Kidney tubule cell (primary cell): ENCODE measurements at regions not wholly inside any gene's neighbourhood (a gene's known extent, or its start where the extent isn't known, plus 50 kb on each side); places are given as distances from the start of the nearest gene placed in this dataset.

Experiments
- DNase-seq: peaks from one replicate; pipeline ENCODE4 v3.0.0-alpha.2; 2018; ENCODE audit warnings: low spot score

DNA sequence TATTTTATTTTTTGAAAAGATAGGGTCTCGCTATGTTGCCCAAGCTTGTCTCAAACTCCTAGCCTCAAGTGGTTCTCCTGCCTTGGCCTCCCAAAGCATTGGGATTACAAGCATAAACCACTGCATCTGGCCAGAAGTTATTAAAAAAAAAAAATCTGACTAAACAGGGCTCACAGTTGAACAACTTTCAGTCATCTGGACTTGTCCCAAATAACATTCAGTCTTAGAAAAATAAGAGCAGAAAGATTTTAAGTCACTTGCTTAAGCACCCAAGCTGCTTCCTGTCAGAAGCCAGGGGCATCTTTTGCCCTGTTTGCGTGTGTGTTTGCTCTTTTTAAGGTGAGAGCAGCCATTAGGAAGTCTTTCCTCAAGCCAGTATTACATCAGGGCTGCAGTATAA is 286.8 kb downstream of the LMO4 start:
- no peak for DNase-seq

DNA sequence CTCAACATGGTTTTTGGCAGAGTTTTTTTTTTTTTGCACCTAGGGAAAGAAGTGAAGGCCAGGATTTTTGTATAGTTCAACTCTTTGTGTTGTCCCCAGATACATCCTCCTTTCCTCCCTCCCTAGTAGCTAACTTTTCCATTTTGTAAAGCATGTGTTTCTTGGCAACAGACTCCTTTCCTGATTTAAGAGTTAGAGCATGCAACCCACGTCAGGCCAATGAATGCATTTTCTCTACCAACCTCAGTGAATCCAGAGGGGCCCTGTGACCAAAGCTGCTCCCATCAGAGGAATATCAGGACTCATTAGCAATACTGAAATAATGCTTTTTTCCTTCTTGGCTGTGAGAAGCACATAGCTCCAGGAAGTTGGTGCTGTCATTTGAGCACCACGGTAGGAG is 287.2 kb downstream of the LMO4 start:
- DNase-seq: no peak

DNA sequence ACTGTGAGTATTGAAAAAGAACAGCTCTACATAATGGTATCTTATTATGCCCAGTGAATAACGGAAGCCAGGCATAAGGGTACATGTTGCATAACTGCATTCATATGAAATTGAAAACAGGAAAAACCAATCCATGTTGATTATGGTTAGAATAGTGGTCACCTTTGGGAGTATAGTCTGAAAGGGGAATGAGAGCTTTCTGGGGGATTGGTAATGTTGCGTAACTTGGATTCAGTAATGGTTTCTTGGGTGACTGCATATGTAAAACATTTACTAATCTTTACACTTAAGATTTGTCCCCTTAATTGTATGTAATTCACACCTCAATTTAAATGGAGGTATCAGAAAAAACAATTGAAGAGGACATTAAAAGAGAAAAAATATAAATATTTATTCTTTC is 292.1 kb downstream of the LMO4 start:
- no peak for DNase-seq

DNA sequence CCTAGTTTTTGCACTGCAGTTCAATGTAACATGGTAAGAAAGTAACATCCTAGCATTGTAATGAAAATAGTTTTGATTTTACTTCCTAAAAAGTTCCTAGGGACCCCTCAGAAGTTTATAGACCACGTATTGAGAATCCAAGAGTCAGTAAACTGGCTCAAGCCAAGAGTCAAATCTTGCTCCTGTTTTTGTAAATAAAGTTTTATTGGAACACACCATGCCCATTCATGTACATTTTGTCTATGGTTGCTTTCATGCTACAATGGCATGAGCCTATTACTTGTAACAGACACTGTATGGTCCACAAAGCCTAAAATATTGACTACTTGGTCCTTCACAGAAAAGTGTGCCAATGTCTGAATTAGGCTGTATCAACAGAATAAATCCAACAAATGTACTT is 301.0 kb downstream of the LMO4 start:
- DNase-seq: no peak

DNA sequence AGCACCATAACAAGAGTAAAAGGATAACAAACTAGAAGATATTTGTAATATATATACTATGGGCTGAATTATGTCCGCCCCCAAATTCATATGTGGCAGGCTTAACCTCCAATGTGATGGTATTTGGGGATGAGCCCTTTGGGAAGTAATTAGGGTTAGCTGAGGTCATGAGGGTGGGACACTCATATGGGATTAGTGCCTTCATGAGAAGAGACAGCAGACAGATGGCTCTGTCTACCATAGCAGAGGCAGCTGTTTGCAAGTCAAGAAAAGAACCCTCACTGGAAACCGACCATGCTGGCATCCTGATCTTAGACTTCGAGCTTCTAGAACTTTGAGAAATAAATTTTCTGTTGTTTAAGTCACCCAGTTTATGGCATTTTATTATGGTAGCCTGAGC is 303.6 kb downstream of the LMO4 start:
- no peak for DNase-seq

DNA sequence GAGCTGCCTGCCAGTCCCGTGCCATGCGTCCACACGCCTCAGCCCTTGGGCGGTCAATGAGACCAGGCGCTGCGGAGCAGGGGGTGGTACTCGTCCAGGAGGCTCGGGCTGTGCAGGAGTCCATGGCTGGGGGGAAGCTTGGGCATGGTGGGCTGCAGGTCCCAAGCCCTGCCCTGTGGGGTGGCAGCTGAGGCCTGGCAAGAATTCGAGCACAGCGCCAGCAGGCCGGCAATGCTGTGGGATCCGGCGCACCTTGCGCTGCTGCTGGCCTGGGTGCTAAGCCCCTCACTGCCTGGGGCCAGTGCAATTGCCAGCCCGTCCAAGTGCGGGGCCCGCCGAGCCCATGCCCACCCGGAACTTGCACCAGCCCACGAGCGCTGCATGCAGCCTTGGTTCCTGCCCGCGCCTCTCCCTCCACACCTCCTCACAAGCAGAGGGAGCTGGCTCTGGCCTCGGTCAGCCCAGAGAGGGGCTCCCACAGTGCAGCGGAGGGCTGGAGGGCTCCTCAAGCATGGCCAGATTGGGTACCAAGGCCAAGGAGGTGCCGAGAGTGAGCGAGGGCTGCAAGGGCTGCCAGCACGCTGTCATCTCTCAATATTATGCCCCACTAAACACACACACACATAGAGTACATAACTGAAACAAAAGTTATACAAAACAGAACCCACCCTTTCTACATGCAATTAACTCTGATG is 307.7 kb downstream of the LMO4 start:
- no peak for DNase-seq

DNA sequence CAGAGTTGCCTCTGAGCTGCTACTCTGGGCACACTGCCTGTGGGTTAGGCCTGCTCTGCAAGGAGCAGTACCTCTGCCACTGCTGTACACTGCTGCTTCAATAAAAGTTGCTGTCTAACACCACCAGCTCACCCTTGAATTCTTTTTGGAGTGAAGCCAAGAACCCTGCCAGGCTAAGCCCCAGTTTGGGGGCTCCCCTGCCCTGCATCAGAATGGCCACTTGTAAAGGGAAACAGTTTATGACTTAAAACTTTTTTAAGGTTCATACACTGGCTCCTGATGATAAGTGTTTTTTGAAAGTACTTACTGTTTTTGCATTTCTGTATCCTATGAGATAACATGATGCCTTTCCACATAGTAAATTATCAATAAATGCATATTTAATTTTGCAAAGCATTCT is 310.0 kb downstream of the LMO4 start:
- no peak for DNase-seq

DNA sequence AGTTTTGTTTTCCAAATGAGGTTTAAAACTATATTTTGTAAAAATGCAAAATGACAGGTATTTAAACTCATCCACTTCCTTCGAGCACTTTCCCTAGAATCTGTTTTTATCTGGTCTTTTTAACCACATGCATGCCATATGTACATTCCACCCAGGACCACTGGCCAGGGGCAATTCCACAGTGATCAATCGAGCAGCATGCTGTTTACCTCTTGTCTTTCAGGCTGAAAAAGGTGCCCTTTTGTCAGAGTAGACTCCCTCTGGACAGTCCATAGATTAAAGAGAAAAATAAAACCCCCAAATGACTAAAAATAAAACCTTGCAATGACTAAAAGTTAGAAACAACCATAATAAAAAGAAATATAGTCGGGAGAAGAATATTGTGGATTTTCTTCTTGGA is 313.3 kb downstream of the LMO4 start:
- no peak for DNase-seq

DNA sequence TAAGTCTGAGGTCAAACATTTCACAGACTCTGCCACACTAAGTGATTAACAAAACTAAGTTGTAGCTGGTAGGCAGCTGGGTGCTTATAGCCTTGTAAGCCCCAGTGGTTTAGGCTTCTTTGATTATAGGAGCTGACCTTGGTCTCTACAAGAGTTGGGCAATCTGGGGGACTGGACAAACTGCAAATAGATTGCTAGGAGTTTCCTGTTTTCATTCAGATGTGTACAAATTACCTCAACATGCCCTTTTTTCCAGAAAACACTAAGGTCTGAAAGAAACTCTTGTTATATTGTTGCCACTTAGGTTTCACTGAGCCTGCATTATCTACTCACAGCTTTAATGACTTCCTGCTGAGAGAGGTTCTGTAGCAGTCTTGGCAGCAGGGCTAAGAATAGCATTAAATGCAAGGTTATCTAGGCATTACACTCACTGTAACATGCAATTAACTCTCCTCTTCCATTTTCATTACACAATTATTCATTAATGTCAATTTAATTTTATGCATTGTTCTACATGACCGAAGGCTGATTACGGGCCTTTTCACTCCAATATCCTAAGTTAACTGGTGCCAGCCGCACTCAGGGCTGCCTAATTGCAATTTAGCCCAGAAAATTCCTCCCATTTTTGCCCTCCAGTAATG is 314.0 kb downstream of the LMO4 start:
- no peak for DNase-seq

DNA sequence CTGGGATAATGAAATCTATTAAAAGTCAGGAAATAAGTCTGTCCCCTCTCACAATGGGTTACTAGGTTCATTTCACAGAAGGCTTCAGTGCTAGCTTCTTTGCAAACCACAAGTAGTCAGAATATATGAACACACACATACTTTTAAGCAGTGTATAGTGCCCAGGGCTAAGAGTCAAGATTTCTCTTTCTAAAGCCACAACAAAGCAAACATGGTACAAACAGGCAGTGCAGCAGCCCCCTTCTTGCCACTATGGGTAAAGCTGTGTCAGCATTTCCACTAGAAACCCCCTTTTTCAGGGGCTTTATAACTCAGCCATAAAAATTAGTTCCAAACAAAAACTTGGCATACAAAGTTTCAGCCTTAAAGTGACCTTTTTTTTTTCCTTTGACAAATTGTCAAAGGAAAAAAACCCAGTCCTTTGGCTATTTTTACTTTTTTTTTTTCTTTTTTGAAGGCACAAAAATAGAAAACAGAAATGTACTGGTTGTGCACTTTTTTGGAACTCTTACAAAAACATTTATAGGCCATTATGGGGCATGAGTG is 315.4 kb downstream of the LMO4 start:
- DNase-seq: peak; percentile 35

DNA sequence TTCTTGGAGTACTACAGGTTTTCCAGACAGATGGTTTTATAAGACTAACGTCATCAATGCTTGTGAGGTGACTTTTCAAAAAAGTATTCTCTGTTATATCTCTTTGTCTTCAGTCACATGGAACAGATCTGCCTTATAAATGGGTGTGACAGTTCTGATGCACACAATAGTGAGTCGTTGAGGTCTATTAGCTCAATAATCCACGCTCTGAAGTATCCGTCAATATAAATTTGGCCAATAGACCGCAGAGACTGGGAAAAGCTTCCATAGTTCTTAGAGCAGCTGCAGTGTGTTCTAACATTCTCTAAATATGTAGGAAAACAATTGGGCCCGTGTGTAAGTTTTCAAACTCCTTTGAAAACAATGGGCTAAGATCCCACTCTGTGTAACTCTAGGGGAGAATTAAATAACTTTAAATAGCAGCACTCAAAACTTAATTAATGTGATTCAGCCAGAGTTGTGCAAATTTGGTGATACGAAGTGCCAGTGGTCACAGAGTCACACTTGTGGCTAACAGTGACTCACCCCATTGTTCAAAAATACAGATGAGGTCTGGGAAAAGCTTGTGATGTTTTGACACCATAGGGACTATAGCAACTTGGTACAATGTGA is 316.0 kb downstream of the LMO4 start:
- DNase-seq: peak; percentile 87

DNA sequence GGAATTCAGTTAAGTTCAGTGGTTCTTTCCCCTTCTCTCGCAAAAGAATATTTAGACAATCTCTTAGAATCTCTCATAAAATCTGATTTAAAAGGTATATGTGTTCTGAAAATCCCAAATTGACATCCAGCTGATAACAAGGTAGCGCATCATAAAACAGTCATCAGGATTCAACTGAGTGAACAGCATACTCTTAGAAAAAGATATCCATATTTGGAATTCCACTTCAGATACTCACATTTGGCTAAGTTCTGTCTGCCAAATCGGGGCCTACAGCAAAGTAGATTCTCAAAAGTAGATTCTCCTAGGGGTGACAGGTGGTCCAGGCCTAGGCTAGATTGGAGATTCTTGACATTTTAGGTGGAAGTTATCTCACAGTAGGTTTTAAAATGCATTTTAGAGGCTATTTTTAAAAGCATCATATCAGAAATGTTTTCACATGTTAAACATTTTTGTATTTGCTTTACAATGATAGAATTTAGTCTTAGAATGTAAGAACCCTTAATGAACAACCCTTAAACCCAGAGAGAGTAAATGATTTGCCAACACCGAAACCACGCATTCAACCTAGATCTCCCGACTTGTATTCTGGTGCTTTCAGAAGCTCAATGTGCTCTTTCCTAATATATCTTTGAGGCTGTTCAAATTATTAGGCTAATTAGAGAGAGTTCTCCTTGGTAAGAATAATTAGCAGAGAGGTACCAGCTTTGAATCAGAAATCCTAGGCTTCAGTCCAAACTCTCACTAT is 318.9 kb downstream of the LMO4 start:
- peak; percentile 51 for DNase-seq

DNA sequence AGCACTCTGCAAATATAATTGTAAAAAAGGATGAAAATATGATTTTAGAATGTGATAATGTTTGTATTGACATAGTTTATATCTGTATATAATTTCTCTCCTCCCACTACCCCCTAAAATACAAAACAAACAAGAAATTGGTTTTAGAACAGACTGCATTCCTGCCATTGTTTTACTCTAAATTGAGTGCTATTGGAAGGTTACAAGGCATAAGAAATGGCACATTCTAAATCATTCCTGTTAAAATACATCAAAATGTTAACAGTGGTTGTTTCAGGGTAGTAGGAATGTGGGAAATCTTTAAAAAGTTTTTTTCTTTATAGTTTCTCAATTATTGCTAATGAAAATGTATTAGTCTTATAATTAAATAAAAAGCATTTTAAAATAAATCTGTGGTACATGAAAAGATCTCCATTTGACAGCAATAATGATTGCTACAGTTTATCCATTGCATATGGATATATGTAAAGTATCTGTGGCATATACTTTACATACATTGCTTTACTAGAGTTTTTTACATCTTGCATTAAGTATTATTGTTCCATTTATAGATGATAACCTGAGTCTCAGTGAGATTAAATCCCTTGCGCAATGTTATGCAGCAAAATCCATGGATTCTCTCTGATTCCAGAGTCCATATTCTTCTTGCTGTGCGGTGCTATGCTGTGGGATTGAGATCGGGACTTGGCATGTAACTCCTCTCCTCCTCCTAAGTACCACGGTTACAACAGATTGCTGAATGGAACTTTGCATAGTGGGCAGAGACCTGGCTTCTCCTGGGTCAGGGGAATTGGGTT is 319.8 kb downstream of the LMO4 start:
- no peak for DNase-seq

DNA sequence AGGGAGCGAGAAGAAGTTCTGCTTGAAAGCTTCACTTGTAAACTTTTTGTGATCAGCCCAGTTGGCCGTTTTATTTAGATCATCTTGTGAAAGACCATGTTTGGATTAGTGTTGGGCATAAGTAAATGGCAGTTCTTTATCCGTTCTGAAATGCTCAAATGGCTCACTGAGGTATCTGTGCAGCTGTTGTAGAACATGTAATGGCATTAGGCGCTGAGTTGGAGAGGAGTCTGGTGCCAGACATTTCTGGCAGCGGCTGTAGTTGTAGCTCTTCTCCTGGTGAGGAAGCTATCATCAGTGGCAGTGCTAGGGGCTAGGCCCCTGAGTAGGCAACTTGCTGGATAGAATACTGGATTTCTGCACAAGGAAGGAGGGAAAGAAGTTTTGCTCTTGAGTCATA is 321.6 kb downstream of the LMO4 start:
- DNase-seq: no peak

DNA sequence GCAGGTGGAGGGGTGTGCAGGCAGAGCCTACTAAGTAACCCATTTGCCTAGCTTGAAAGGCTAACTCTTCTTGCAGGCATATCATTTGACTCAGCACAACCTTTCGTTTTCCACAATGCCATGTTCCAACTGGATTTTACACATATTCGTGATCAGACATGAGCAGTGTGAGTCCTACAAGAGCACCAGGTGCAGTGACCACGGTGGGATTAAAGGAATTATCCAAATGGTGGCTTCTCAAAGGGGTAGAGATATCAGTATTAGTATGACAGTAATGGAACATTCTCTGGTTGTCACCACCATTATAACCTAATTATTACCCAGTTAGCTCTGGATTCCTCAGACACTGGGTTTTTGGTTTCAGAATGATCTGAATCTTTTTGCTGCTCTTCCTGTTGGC is 323.5 kb downstream of the LMO4 start:
- DNase-seq: no peak

DNA sequence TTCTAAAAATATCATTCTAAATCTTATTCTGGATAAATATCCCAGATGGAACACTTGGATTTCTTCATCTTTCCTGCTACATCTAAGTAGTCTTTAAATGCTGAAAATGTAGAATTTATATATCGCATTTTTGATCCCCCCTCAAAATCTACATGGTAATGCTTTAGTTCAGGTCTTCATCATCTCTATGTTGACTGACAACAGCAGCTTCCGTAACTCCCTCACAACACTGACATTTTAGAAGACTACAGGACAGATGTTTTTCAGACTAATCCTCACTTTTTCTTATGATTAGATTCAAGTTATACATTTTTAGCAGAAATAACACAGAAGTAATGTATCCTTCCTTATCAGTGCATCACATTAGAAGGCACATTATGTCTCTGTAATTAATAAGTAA is 336.5 kb downstream of the LMO4 start:
- no peak for DNase-seq

DNA sequence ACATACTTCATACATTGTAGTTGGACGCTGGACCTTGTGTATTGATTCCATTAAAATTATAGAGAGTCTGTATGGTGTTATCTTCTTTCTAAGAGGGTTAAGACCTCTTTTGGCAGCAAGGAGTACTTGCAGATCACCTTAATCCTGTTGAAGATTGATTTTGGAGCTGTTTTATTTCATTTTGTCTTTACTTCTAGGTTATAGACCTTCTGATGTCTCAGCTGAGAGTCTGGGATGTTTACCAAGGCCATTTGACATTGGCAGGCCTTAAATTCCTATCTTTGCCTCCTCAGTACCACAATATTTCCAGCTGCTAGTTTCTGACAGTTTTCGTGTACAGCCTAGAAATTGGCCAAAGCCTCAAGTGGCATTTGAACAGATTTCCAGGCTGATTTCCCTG is 338.0 kb downstream of the LMO4 start:
- no peak for DNase-seq

DNA sequence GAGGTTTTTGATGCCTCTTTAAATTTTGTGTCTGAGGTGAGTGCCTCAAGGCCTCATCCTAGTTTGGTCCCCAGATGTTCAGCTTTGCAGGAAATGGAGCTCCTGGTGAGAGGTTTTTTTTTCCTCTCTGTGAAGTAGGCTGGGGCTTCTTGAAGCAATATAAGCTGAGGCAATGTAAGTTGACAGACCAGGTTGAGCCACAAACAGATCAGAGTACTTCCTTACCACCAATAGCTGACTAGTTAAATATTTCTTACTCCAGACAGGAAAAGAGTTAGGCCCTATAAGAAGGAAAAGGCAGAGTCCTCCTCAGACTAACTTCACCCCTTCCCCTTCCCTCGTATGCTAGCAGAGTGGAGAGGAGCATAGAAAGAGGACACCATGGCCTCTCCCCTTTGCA is 341.0 kb downstream of the LMO4 start:
- DNase-seq: peak; percentile 33

DNA sequence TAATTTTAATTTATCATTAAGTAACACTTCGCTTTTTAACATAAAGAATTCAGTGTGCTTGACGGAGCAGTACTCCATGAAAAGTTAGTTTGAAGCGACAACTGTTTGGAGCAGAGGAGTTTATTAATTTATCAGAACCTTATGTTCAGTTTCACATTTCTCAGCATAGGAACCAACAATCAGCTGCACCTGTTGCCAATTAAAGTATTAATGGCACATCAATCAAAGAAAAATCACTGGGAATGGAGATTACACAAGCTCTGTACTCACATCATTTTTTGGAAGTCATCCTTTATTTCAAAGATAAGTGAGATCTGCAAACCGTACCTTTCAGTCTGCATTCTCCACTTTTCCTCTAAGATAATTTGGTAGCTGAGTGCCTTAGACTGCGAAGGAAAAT is 344.6 kb downstream of the LMO4 start:
- no peak for DNase-seq

DNA sequence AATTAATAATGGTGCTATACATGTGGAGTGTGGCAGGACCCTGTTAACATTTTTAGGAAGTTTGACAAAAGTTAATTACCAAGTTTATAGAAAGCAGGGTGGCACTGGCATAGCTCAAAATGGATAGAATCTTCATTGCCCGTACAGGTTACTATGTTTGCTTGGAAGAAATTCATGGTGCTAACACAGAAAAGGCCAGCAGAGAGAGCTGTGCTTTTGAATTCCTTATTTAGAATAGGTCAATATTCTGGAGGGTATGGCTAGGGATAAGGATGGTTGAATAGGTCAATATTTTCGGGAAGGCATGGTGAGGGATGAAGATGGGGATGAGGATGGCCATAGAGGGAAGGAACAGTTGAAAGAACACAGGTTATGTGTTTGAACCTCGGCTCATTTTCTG is 345.1 kb downstream of the LMO4 start:
- DNase-seq: no peak

DNA sequence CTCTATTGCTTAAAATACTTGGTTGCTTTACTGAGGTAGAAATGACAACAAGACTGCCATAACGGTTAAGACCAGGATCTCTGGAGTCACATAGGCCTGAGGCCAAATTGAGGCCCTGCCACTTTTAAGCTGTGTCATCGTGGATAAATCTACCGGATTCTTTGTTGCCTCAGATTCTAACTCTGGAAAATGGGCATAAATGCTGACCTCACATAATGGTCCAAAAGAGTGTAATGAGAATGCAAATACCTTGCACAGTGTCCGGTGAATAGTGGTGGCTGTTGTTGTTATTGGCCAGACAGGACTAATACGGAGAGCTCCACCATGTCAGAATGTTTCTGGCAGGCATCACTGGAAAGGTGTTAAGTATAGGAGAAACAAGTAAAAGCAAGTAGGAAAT is 346.1 kb downstream of the LMO4 start:
- no peak for DNase-seq

DNA sequence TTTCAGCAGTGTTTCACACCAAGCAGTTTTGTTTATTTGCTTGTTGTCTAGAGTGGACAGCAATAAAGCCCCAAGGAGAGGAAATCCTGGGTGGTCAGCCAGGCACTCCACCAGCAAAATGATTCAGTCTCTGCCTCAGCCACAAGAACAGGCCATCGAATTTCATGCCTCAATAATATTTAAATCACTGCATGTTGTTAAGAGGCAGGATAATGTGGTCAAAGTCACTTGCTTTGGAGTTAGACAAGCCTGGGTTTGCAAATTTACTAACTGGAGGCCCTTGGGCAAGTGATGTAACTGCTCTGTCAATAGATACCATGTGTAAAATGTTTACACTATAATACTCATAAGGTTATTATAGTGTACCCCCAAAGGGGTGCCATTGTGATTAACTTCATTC is 349.6 kb downstream of the LMO4 start:
- peak; percentile 35 for DNase-seq
